Activated naive CD4-positive, alpha-beta T cell treated with anti-CD3 and anti-CD28 coated beads for 36 hours (primary cell): ENCODE measurements at regions not wholly inside any gene's neighbourhood (a gene's known extent, or its start where the extent isn't known, plus 50 kb on each side); places are given as distances from the start of the nearest gene placed in this dataset.
"Not testable (repeated sequence)": the region's sequence is repeated elsewhere in the genome, so short reads cannot be mapped to it uniquely, and the experiment has no call there.

Experiments
- CTCF ChIA-PET: fragments of 350-600 bp; sonication (Branson Sonifier 250); formaldehyde crosslinking; loops from one replicate; lab custom pipeline; 2021; ENCODE audit warnings: antibody characterized with exemption; lab: Charles Lee
- DNase-seq: peaks from one replicate; pipeline ENCODE4 v3.0.0-alpha.2; 2020
- H3K27ac Mint-ChIP-seq: one replicate; pipeline ENCODE4 v1.8.0; 2021; ENCODE audit warnings: mild to moderate bottlenecking, mixed read lengths
- H3K27me3 Mint-ChIP-seq: one replicate; pipeline ENCODE4 v1.8.0; 2021; ENCODE audit warnings: low read depth, mixed read lengths
- H3K36me3 Mint-ChIP-seq: one replicate; pipeline ENCODE4 v1.8.0; 2021; ENCODE audit warnings: low read depth, mixed read lengths
- H3K4me1 Mint-ChIP-seq: one replicate; pipeline ENCODE4 v1.8.0; 2021; ENCODE audit warnings: low read depth, mixed read lengths
- H3K4me3 Mint-ChIP-seq: one replicate; pipeline ENCODE4 v1.8.0; 2021; ENCODE audit warnings: mild to moderate bottlenecking, moderate library complexity, mixed read lengths
- H3K9me3 Mint-ChIP-seq: one replicate; pipeline ENCODE4 v1.8.0; 2021; ENCODE audit warnings: mixed read lengths
- intact Hi-C: fragments of 100-400 bp; cut with micrococcal nuclease; formaldehyde crosslinking; loops from one replicate; pipeline ENCODE4 v1.15.1; 2023

DNA sequence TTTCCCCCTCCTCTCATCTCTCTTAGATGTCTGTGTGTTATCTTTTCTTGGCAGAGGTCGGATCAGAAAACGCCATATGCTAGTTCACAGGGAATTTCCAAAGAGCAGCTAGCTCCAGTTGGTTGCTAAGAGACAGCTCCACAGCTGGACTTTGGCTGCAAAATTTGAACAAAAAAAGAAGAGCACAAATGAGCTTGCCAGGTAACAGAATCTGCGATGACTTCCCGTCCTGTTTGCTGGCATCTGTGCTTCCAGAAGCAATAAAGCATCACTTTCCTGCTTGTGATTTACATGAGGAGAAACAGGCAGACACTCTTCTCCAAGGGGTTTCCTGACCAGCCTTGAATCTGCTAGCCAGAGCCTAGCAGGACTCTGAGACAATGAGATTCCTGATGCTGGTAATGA lies 596.0 kb upstream of the B3GAT1 start:
- no peaks in the 10 kb centered on the region for H3K36me3 Mint-ChIP-seq
- intact Hi-C loops, result no loop called here
- no peak overlapping the region for H3K27ac Mint-ChIP-seq
- CTCF ChIA-PET, result no interaction called here
- H3K9me3 Mint-ChIP-seq, result peaks cover 7% of the 10 kb centered on the region
- H3K4me1 Mint-ChIP-seq, result no peaks in the 10 kb centered on the region
- no peak overlapping the region for H3K4me3 Mint-ChIP-seq
- DNase-seq, result no peak
- peaks cover 20% of the 10 kb centered on the region for H3K27me3 Mint-ChIP-seq

GRCh38 chr11:135006800-135007199 lies 594.8 kb upstream of the B3GAT1 start:
- CTCF ChIA-PET, result no interaction called here
- H3K9me3 Mint-ChIP-seq, result peaks cover 3% of the 10 kb centered on the region
- H3K36me3 Mint-ChIP-seq, result no peaks in the 10 kb centered on the region

GRCh38 chr11:135004495-135004894 lies 592.5 kb upstream of the B3GAT1 start:
- intact Hi-C loops, result no loop called here
- Mint-ChIP-seq H3K27ac (no peak overlapping the region), H3K4me3 (no peak overlapping the region), H3K4me1 (no peaks in the 10 kb centered on the region), H3K27me3 (peaks cover 11% of the 10 kb centered on the region), H3K9me3 (no peaks in the 10 kb centered on the region), H3K36me3 (no peaks in the 10 kb centered on the region)
- CTCF ChIA-PET, result no interaction called here
- no peak for DNase-seq

More at GRCh38 chr11:135006800-135007199, 594.8 kb upstream of the B3GAT1 start:
- intact Hi-C loops, result no loop called here
- no peaks in the 10 kb centered on the region for H3K4me1 Mint-ChIP-seq
- H3K27ac Mint-ChIP-seq, result no peak overlapping the region
- DNase-seq, result no peak
- H3K27me3 Mint-ChIP-seq, result peaks cover 13% of the 10 kb centered on the region
- H3K4me3 Mint-ChIP-seq, result no peak overlapping the region

DNA sequence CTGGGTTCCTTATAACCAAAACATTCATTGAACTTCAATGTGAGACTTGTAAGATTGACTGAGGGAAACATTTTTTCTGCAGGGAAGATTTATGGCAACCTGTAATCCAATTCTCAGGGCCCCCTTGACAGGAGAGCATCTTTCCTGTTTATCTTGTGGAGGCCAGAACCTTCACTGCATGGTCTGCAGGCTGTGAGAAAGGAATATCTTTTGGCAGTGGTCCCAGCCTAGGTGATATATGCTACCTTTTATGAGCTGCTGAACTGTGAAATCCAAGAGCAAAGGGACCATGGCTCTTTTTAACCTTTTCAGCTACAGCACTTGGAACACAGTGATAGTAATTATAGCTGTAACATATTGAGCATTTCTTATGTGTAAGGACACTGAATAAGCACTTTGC lies 590.2 kb upstream of the B3GAT1 start:
- intact Hi-C loops, result no loop called here
- no peaks in the 10 kb centered on the region for H3K36me3 Mint-ChIP-seq
- CTCF ChIA-PET, result no interaction called here
- H3K4me1 Mint-ChIP-seq, result no peaks in the 10 kb centered on the region
- H3K9me3 Mint-ChIP-seq, result no peaks in the 10 kb centered on the region
- DNase-seq, result no peak
- no peak overlapping the region for H3K27ac Mint-ChIP-seq
- H3K4me3 Mint-ChIP-seq, result no peak overlapping the region
- peaks cover 12% of the 10 kb centered on the region for H3K27me3 Mint-ChIP-seq

- Mint-ChIP-seq H3K9me3 (no peaks in the 10 kb centered on the region), H3K27me3 (peaks cover 12% of the 10 kb centered on the region), H3K4me3 (no peak overlapping the region), H3K36me3 (no peaks in the 10 kb centered on the region), H3K27ac (no peak overlapping the region), H3K4me1 (no peaks in the 10 kb centered on the region)
- intact Hi-C loops, result no loop called here
- CTCF ChIA-PET, result no interaction called here
- DNase-seq, result no peak
Measured at GRCh38 chr11:135001581-135001980, 589.5 kb upstream of the B3GAT1 start.

- H3K4me1 Mint-ChIP-seq, DNase-seq, H3K27ac Mint-ChIP-seq, intact Hi-C loops, H3K36me3 Mint-ChIP-seq, CTCF ChIA-PET, H3K9me3 Mint-ChIP-seq, H3K4me3 Mint-ChIP-seq: not testable (repeated sequence)
- H3K27me3 Mint-ChIP-seq, result peaks cover 12% of the 10 kb centered on the region
Measured at GRCh38 chr11:135001065-135001464, 589.0 kb upstream of the B3GAT1 start.

GRCh38 chr11:134999590-134999989 lies 587.5 kb upstream of the B3GAT1 start:
- no peaks in the 10 kb centered on the region for H3K4me1 Mint-ChIP-seq
- DNase-seq, result no peak
- peaks cover 12% of the 10 kb centered on the region for H3K27me3 Mint-ChIP-seq
- H3K9me3 Mint-ChIP-seq, result no peaks in the 10 kb centered on the region
- H3K4me3 Mint-ChIP-seq, result no peak overlapping the region
- H3K36me3 Mint-ChIP-seq, result no peaks in the 10 kb centered on the region
- no peak overlapping the region for H3K27ac Mint-ChIP-seq
- intact Hi-C loops, result no loop called here
- CTCF ChIA-PET, result no interaction called here

GRCh38 chr11:134997652-134998320 lies 585.7 kb upstream of the B3GAT1 start:
- CTCF ChIA-PET, result no interaction called here
- intact Hi-C loops, result no loop called here
- H3K36me3 Mint-ChIP-seq, result no peaks in the 10 kb centered on the region
- no peak overlapping the region for H3K27ac Mint-ChIP-seq
- H3K4me1 Mint-ChIP-seq, result no peaks in the 10 kb centered on the region
- no peak for DNase-seq
- no peak overlapping the region for H3K4me3 Mint-ChIP-seq
- peaks cover 12% of the 10 kb centered on the region for H3K27me3 Mint-ChIP-seq
- H3K9me3 Mint-ChIP-seq, result no peaks in the 10 kb centered on the region

- Mint-ChIP-seq H3K27ac (no peak overlapping the region), H3K4me3 (no peak overlapping the region), H3K36me3 (no peaks in the 10 kb centered on the region), H3K27me3 (peaks cover 12% of the 10 kb centered on the region), H3K4me1 (no peaks in the 10 kb centered on the region), H3K9me3 (no peaks in the 10 kb centered on the region)
- CTCF ChIA-PET, result interaction anchor here (1.2 kb wide), 1 partner anchor 127 kb away, joined by 5 read pairs; no protein-coding TSS in a partner anchor
- no peak for DNase-seq
- intact Hi-C loops, result no loop called here
Measured at GRCh38 chr11:134995741-134996140, 583.7 kb upstream of the B3GAT1 start.

- no peak for DNase-seq
- H3K4me1 Mint-ChIP-seq, result no peaks in the 10 kb centered on the region
- intact Hi-C loops, result no loop called here
- no peaks in the 10 kb centered on the region for H3K36me3 Mint-ChIP-seq
- H3K9me3 Mint-ChIP-seq, result no peaks in the 10 kb centered on the region
- CTCF ChIA-PET, result no interaction called here
- no peak overlapping the region for H3K4me3 Mint-ChIP-seq
- H3K27me3 Mint-ChIP-seq, result peaks cover 14% of the 10 kb centered on the region
- no peak overlapping the region for H3K27ac Mint-ChIP-seq
Measured at GRCh38 chr11:134994431-134994830, 582.4 kb upstream of the B3GAT1 start.

DNA sequence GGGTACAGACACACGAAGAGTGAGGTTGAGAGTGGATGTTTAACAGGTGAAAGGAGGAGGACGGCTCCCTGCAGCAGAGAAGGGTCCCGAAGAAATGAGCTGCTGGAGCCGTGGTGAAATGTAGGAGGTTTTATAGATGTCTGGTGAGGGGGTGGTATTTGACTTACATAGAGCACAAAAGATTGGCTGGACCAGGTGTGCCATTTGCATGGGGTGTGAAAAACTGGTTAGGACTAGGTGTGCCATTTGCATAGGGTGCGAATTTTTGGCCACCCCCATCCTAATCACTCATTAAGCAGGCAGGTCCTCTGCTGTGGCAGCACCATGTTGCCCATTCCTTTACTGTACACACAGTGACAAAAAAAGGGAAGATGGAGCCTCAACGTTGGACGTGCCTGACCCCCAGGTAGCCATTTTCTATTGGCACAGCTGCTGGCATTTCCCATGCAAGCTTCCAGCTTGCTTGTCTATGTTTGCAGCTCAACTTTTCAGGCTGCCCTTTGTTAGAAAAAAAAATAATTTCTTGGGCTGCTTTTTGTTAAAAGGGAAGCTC lies 581.7 kb upstream of the B3GAT1 start:
- no peaks in the 10 kb centered on the region for H3K9me3 Mint-ChIP-seq

DNA sequence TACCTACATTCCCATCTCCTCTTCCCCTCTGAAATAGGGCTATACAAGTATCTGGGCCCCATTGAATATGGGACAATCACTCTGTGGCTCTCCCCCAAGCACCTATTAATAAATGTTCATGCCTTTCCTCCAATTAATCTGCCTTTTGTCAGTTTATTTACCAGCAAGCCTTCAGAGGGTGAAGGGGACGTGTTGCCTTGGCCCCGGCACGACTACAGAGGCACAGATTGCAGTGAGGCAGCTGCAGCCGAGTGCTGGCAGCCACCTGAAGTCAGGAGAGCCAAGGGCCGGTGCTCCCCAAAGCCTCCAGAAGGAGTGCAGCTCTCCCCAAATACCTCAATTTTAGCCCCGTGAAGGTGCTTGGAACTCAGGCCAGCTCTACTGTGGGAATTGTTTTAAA lies 580.9 kb upstream of the B3GAT1 start:
- no peak for DNase-seq
- intact Hi-C loops, result no loop called here
- Mint-ChIP-seq H3K4me1 (no peaks in the 10 kb centered on the region), H3K36me3 (no peaks in the 10 kb centered on the region), H3K27me3 (peaks cover 8% of the 10 kb centered on the region), H3K27ac (no peak overlapping the region), H3K4me3 (no peak overlapping the region), H3K9me3 (no peaks in the 10 kb centered on the region)
- CTCF ChIA-PET, result no interaction called here

More for the DNA sequence above, 581.7 kb upstream of the B3GAT1 start:
- CTCF ChIA-PET, result no interaction called here
- no peaks in the 10 kb centered on the region for H3K4me1 Mint-ChIP-seq
- no peaks in the 10 kb centered on the region for H3K36me3 Mint-ChIP-seq
- intact Hi-C loops, result no loop called here
- DNase-seq, result no peak
- no peak overlapping the region for H3K27ac Mint-ChIP-seq
- peaks cover 12% of the 10 kb centered on the region for H3K27me3 Mint-ChIP-seq
- H3K4me3 Mint-ChIP-seq, result no peak overlapping the region

DNA sequence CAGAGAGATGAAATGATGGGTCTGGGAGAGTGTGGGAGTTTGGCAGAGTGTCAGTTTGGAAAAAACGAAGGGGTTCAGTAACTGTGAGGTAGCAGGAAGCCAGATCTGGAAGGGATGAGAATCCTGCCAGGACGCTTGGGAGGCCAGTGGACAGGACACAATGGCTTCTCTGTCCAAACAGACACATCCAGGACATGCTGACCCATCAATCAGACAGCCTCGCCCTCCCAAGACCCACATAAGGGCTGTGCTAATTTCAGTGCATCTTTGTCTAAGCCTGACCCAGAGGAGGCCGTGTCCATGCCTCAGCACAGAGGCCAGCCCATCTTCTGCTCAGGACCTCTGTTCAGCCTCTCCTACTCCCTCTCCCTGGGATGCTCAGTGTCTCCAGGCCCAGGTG lies 576.5 kb upstream of the B3GAT1 start:
- Mint-ChIP-seq H3K27ac (no peak overlapping the region), H3K4me3 (no peak overlapping the region), H3K9me3 (no peaks in the 10 kb centered on the region), H3K27me3 (peaks cover 13% of the 10 kb centered on the region), H3K4me1 (no peaks in the 10 kb centered on the region), H3K36me3 (no peaks in the 10 kb centered on the region)
- intact Hi-C loops, result no loop called here
- CTCF ChIA-PET, result no interaction called here
- no peak for DNase-seq
